K562 (cell line): ENCODE measurements at regions not wholly inside any gene's neighbourhood (a gene's known extent, or its start where the extent isn't known, plus 50 kb on each side); places are given as distances from the start of the nearest gene placed in this dataset.
A peak's percentile ranks its signal among the peaks of the same experiment; 100 is the strongest.

Source experiments
- BRD4 ChIP-seq: fragments of 200-600 bp; sonication (generic); IDR thresholded peaks from 2 replicates; pipeline ENCODE4 v1.6.1; 2017; ENCODE audit warnings: inconsistent platforms
- CCNT2 ChIP-seq: IDR thresholded peaks from 2 replicates; pipeline ENCODE4 v1.6.1; 2011; ENCODE audit warnings: borderline replicate concordance, low read depth, mild to moderate bottlenecking, moderate library complexity, mixed read lengths, low read length; ENCODE audit not compliant: insufficient read length; ENCODE audit errors: extremely low read depth
- HDAC6 ChIP-seq: IDR thresholded peaks from 2 replicates; pipeline ENCODE4 v1.6.1; 2012; ENCODE audit warnings: low read depth, mild to moderate bottlenecking, control low read depth, inconsistent platforms, low read length, moderate library complexity
- NR4A1 ChIP-seq, 2 experiments: fragments of 250-450 bp in 1 of 2; fragments of 450-650 bp in 1 of 2; sonication (Bioruptor Pico) in 1 of 2; IDR thresholded peaks; 2 replicates each; pipeline versions ENCODE4 v1.4.0 to v1.6.1; 2016 to 2020; ENCODE audit warnings: mild to moderate bottlenecking in 2 of 2, missing compliant biosample characterization in 1 of 2, missing genetic modification characterization in 1 of 2, moderate library complexity in 1 of 2
- RAD21 ChIP-seq, 2 experiments: fragments of 250-450 bp in 1 of 2; fragments of 450-650 bp in 1 of 2; sonication (Bioruptor Pico) in 1 of 2; formaldehyde crosslinking in 1 of 2; IDR thresholded peaks in 1 of 2; conservative IDR thresholded peaks in 1 of 2; 2 replicates each; pipeline versions ENCODE4 v1.4.0 to v1.8.0; 2020 to 2022; ENCODE audit warnings: mild to moderate bottlenecking in 2 of 2, moderate library complexity in 1 of 2
- SMC3 ChIP-seq: conservative IDR thresholded peaks from 2 replicates; pipeline ENCODE4 v1.6.1; 2011; ENCODE audit warnings: low read depth, low read length, improper control_type of control experiment; ENCODE audit not compliant: insufficient read depth
- SRSF9 ChIP-seq: fragments of 200-400 bp; formaldehyde crosslinking; IDR thresholded peaks from 2 replicates; pipeline ENCODE4 v1.6.1; 2017; ENCODE audit warnings: low read depth, low read length, borderline replicate concordance
- ZNF124 ChIP-seq: sonication (generic); formaldehyde crosslinking; IDR thresholded peaks from 2 replicates; pipeline ENCODE4 v1.8.1; 2022; ENCODE audit warnings: missing genetic modification reagents
- ZNF408 ChIP-seq: fragments of 250-450 bp; sonication (Bioruptor Pico); IDR thresholded peaks from 2 replicates; pipeline ENCODE4 v1.4.0; 2020; ENCODE audit warnings: low read depth, mild to moderate bottlenecking, moderate library complexity
- TF ChIP-seq, protein P1 (sequence below), 3 experiments: IDR thresholded peaks in 2 of 3; conservative IDR thresholded peaks in 1 of 3; 2 replicates each; pipeline ENCODE4 v1.5.1; 2011 to 2012; ENCODE audit warnings: low read length in 3 of 3, mild to moderate bottlenecking in 3 of 3, control low read depth in 2 of 3, improper control_type of control experiment in 1 of 3, inconsistent platforms in 1 of 3, low read depth in 1 of 3, mixed read lengths in 1 of 3, moderate library complexity in 1 of 3; ENCODE audit not compliant: insufficient read depth in 2 of 3
- TF ChIP-seq, protein P2 (sequence below), 2 experiments: fragments of 450-650 bp; formaldehyde crosslinking in 1 of 2; IDR thresholded peaks; 2 replicates each; pipeline versions ENCODE4 v1.4.0 to v1.6.1; 2014 to 2020; ENCODE audit warnings: mild to moderate bottlenecking in 2 of 2, borderline replicate concordance in 1 of 2, low read depth in 1 of 2

- no peak for TF ChIP-seq HDAC6
- TF ChIP-seq BRD4 = no peak
- TF ChIP-seq, protein P1, sequence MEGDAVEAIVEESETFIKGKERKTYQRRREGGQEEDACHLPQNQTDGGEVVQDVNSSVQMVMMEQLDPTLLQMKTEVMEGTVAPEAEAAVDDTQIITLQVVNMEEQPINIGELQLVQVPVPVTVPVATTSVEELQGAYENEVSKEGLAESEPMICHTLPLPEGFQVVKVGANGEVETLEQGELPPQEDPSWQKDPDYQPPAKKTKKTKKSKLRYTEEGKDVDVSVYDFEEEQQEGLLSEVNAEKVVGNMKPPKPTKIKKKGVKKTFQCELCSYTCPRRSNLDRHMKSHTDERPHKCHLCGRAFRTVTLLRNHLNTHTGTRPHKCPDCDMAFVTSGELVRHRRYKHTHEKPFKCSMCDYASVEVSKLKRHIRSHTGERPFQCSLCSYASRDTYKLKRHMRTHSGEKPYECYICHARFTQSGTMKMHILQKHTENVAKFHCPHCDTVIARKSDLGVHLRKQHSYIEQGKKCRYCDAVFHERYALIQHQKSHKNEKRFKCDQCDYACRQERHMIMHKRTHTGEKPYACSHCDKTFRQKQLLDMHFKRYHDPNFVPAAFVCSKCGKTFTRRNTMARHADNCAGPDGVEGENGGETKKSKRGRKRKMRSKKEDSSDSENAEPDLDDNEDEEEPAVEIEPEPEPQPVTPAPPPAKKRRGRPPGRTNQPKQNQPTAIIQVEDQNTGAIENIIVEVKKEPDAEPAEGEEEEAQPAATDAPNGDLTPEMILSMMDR (IDR thresholded peaks at IDR 0.05 in 2 of 3, conservative IDR thresholded peaks at IDR 0.05 in 1 of 3; ENCODE audit: insufficient read depth in 2 of 3, low read depth in 1 of 3, low read length in 3 of 3) = peak; percentile 44 to 63 (median 55); a peak in 5 of 6 replicates
- no peak for TF ChIP-seq SRSF9
- no peak for TF ChIP-seq CCNT2
- peak; percentile 55; the same call in 1 of the 2 replicates for TF ChIP-seq SMC3
- no peak for TF ChIP-seq NR4A1 (CRISPR knock-in tag; IDR thresholded peaks at IDR 0.05)
- TF ChIP-seq NR4A1 (tag; IDR thresholded peaks at IDR 0.05) = no peak
- peak; percentile 66 to 81 for TF ChIP-seq RAD21 (CRISPR knock-in tag; conservative IDR thresholded peaks at IDR 0.05 in 1 of 2, IDR thresholded peaks at IDR 0.05 in 1 of 2)
- no peak for TF ChIP-seq ZNF408 (CRISPR knock-in tag)
- TF ChIP-seq ZNF124 (CRISPR knock-in tag) = no peak
- TF ChIP-seq, protein P2, sequence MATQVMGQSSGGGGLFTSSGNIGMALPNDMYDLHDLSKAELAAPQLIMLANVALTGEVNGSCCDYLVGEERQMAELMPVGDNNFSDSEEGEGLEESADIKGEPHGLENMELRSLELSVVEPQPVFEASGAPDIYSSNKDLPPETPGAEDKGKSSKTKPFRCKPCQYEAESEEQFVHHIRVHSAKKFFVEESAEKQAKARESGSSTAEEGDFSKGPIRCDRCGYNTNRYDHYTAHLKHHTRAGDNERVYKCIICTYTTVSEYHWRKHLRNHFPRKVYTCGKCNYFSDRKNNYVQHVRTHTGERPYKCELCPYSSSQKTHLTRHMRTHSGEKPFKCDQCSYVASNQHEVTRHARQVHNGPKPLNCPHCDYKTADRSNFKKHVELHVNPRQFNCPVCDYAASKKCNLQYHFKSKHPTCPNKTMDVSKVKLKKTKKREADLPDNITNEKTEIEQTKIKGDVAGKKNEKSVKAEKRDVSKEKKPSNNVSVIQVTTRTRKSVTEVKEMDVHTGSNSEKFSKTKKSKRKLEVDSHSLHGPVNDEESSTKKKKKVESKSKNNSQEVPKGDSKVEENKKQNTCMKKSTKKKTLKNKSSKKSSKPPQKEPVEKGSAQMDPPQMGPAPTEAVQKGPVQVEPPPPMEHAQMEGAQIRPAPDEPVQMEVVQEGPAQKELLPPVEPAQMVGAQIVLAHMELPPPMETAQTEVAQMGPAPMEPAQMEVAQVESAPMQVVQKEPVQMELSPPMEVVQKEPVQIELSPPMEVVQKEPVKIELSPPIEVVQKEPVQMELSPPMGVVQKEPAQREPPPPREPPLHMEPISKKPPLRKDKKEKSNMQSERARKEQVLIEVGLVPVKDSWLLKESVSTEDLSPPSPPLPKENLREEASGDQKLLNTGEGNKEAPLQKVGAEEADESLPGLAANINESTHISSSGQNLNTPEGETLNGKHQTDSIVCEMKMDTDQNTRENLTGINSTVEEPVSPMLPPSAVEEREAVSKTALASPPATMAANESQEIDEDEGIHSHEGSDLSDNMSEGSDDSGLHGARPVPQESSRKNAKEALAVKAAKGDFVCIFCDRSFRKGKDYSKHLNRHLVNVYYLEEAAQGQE (IDR thresholded peaks at IDR 0.05; ENCODE audit: borderline replicate concordance) = peak; percentile 54; the same call in 1 of the 2 replicates
- TF ChIP-seq, protein P2 (CRISPR knock-in tag; IDR thresholded peaks at IDR 0.05; ENCODE audit: low read depth) = no peak
These were observed 94.0 kb upstream of the RFC3 start (continued) for GRCh38 chr13:33723772-33724435.
